WTC11 (cell line): ENCODE measurements at regions not wholly inside any gene's neighbourhood (a gene's known extent, or its start where the extent isn't known, plus 50 kb on each side); places are given as distances from the start of the nearest gene placed in this dataset.
A peak's percentile ranks its signal among the peaks of the same experiment; 100 is the strongest.

Source experiments
- ATAC-seq: fragments of 200-7000 bp; cut with Tn5 transposase; 2 replicates; pipeline ENCODE4 v1.10.0; 2021; ENCODE audit warnings: mild to moderate bottlenecking, moderate library complexity
- CTCF ChIA-PET: fragments of 300-600 bp; sonication (Branson Sonifier 250); formaldehyde crosslinking; loops from one replicate; lab custom pipeline; 2021; ENCODE audit warnings: antibody characterized with exemption; lab: Charles Lee
- POLR2A ChIA-PET: fragments of 350-600 bp; sonication (Branson Sonifier 250); formaldehyde crosslinking; loops from one replicate; lab custom pipeline; 2021; ENCODE audit warnings: antibody characterized with exemption; lab: Charles Lee
- DNase-seq: peaks from one replicate; pipeline ENCODE4 v3.0.0; 2021; ENCODE audit warnings: low spot score
- H3K27ac Mint-ChIP-seq: 2 replicates; pipeline ENCODE4 v1.8.0; 2021; ENCODE audit warnings: mixed read lengths
- H3K27me3 Mint-ChIP-seq: 2 replicates; pipeline ENCODE4 v1.8.0; 2021; ENCODE audit warnings: low read depth, mild to moderate bottlenecking, moderate library complexity, mixed read lengths
- H3K36me3 Mint-ChIP-seq: 2 replicates; pipeline ENCODE4 v1.8.0; 2021; ENCODE audit warnings: mixed read lengths
- H3K4me1 Mint-ChIP-seq: 2 replicates; pipeline ENCODE4 v1.8.0; 2022; ENCODE audit warnings: mixed read lengths
- H3K4me3 Mint-ChIP-seq: 2 replicates; pipeline ENCODE4 v1.8.0; 2021; ENCODE audit warnings: mild to moderate bottlenecking, moderate library complexity, mixed read lengths
- H3K9me3 Mint-ChIP-seq: 2 replicates; pipeline ENCODE4 v1.8.0; 2021; ENCODE audit warnings: mixed read lengths
- ATF1 ChIP-seq: sonication (generic); formaldehyde crosslinking; IDR thresholded peaks from 2 replicates; pipeline ENCODE4 v1.8.1; 2023; ENCODE audit warnings: mild to moderate bottlenecking, moderate library complexity, missing genetic modification reagents
- CREM ChIP-seq: sonication (generic); formaldehyde crosslinking; IDR thresholded peaks from 2 replicates; pipeline ENCODE4 v1.8.1; 2022; ENCODE audit warnings: mild to moderate bottlenecking, missing genetic modification reagents, moderate library complexity
- ETV6 ChIP-seq: sonication (generic); formaldehyde crosslinking; IDR thresholded peaks from 2 replicates; pipeline ENCODE4 v1.8.1; 2022; ENCODE audit warnings: mild to moderate bottlenecking, missing genetic modification reagents
- GRHL2 ChIP-seq: fragments of 250-450 bp; sonication (Bioruptor Pico); IDR thresholded peaks from 2 replicates; pipeline ENCODE4 v1.8.0; 2022; ENCODE audit warnings: mild to moderate bottlenecking, moderate library complexity; ENCODE audit not compliant: insufficient replicate concordance, severe bottlenecking
- NFATC4 ChIP-seq: fragments of 250-450 bp; sonication (Bioruptor Pico); IDR thresholded peaks from 2 replicates; pipeline ENCODE4 v1.9.0; 2021; ENCODE audit warnings: mild to moderate bottlenecking
- TEAD1 ChIP-seq: sonication (generic); formaldehyde crosslinking; IDR thresholded peaks from 2 replicates; pipeline ENCODE4 v1.8.0; 2022; ENCODE audit warnings: mild to moderate bottlenecking, missing genetic modification reagents
- ZNF138 ChIP-seq: sonication (generic); formaldehyde crosslinking; conservative IDR thresholded peaks from 2 replicates; pipeline ENCODE4 v1.8.1; 2022; ENCODE audit warnings: mild to moderate bottlenecking, moderate library complexity, missing genetic modification reagents
- ZNF396 ChIP-seq: fragments of 250-450 bp; sonication (Bioruptor Pico); IDR thresholded peaks from 2 replicates; pipeline ENCODE4 v1.8.0; 2021; ENCODE audit warnings: mild to moderate bottlenecking, moderate library complexity, borderline replicate concordance
- ZNF416 ChIP-seq: fragments of 250-450 bp; sonication (Bioruptor Pico); IDR thresholded peaks from 2 replicates; pipeline ENCODE4 v1.9.0; 2021; ENCODE audit warnings: mild to moderate bottlenecking, inconsistent platforms
- TF ChIP-seq, protein P1 (sequence below): sonication (generic); formaldehyde crosslinking; IDR thresholded peaks from 2 replicates; pipeline ENCODE4 v1.8.0; 2022; ENCODE audit warnings: mild to moderate bottlenecking, missing genetic modification reagents
- TF ChIP-seq, protein P2 (sequence below): fragments of 250-450 bp; sonication (Bioruptor Pico); IDR thresholded peaks from 2 replicates; pipeline ENCODE4 v1.9.0; 2021; ENCODE audit warnings: mild to moderate bottlenecking
- TF ChIP-seq, protein P3 (sequence below): sonication (generic); formaldehyde crosslinking; IDR thresholded peaks from 2 replicates; pipeline ENCODE4 v1.8.1; 2023; ENCODE audit warnings: mild to moderate bottlenecking, missing genetic modification reagents, moderate library complexity
- TF ChIP-seq, protein P4 (sequence below): fragments of 250-450 bp; sonication (Bioruptor Pico); IDR thresholded peaks from 2 replicates; pipeline ENCODE4 v1.9.0; 2021; ENCODE audit warnings: mild to moderate bottlenecking, borderline replicate concordance
- TF ChIP-seq, protein P5 (sequence below): sonication (generic); formaldehyde crosslinking; IDR thresholded peaks from 2 replicates; pipeline ENCODE4 v1.8.1; 2022; ENCODE audit warnings: missing genetic modification reagents, borderline replicate concordance
- TF ChIP-seq, protein P6 (sequence below): sonication (generic); formaldehyde crosslinking; IDR thresholded peaks from 2 replicates; pipeline ENCODE4 v1.8.1; 2023; ENCODE audit warnings: mild to moderate bottlenecking, moderate library complexity, missing genetic modification reagents

DNA sequence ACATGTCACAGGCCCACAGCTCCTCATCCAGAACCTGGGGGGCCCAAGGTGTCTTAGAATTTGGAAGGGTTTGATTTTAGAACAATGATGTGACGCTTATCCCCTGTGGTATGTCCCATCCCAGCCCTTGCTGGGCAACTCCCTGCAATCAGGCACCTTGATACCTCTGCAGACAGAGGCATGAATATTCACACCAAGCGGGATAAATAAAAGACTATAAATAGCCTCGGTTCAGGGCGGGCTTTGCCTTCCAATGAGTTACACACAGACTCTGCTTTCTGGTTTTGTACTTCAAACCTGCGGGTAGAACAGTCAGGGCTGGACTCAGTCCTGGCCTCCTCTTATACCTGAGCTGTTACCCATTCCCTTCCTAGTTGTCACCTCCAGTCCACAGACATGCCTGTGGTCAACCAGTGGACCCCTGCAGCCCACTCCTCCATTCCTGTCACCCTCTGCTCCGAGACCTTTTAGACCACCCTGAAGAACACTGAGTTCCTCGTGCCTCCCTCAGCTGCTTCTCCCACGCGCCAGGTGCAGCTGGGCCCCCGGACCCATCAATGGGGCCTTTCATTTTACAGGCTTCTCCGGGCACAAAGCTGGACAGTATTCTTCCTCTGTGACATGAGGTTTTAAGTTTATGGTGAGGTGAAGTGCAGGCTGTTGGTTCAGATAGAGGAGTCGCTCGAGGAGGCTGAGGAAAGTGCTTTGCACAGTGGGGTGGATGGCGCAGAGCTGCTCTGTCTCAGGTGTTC is 120.1 kb upstream of the TNR start:
- ATAC-seq (peak; percentile 20), DNase-seq (no peak)
- TF ChIP-seq, protein P1, sequence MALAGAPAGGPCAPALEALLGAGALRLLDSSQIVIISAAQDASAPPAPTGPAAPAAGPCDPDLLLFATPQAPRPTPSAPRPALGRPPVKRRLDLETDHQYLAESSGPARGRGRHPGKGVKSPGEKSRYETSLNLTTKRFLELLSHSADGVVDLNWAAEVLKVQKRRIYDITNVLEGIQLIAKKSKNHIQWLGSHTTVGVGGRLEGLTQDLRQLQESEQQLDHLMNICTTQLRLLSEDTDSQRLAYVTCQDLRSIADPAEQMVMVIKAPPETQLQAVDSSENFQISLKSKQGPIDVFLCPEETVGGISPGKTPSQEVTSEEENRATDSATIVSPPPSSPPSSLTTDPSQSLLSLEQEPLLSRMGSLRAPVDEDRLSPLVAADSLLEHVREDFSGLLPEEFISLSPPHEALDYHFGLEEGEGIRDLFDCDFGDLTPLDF (CRISPR knock-in tag): no peak
- no peak for TF ChIP-seq ATF1 (CRISPR knock-in tag)
- no peak for TF ChIP-seq ZNF416
- no peak for TF ChIP-seq TEAD1 (CRISPR knock-in tag)
- no peak for TF ChIP-seq ZNF396 (CRISPR knock-in tag)
- no peaks in the 10 kb centered on the region for H3K9me3 Mint-ChIP-seq
- H3K27me3 Mint-ChIP-seq: peaks cover 19% of the 10 kb centered on the region
- peak overlapping the region; percentile 8 for H3K4me3 Mint-ChIP-seq
- H3K36me3 Mint-ChIP-seq: no peaks in the 10 kb centered on the region
- no peak overlapping the region for H3K27ac Mint-ChIP-seq
- H3K4me1 Mint-ChIP-seq: peaks cover 71% of the 10 kb centered on the region
- CTCF ChIA-PET: interaction anchor here (1.0 to 3.4 kb wide), 3 partner anchors 24 to 39 kb away, joined by 3 to 35 read pairs (median 6); no protein-coding TSS in a partner anchor
- POLR2A ChIA-PET: interaction anchor here (1.5 kb wide), 1 partner anchor 15 kb away, joined by 3 read pairs; no protein-coding TSS in a partner anchor

DNA sequence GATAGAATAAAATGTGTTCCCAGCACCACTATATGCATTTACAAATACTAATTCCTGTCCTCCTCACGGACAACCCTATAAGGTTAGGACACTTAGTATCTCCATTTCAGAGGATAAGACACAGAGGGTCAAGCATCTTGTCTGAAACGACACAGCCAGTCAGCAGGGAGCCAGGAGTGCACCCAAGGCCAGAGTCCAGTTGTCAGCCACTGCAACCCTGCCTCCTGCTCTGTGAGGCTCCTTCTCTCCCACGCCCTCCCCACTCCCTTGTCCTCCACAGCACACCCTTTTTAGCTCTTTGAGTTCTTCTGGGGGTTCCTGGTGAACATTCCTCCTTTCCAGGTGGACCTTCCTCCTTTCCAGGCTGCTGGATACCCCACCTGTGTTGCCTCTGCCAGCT is 119.0 kb upstream of the TNR start:
- no peak overlapping the region for H3K4me3 Mint-ChIP-seq
- H3K9me3 Mint-ChIP-seq: no peaks in the 10 kb centered on the region
- no peaks in the 10 kb centered on the region for H3K36me3 Mint-ChIP-seq
- TF ChIP-seq, protein P2, sequence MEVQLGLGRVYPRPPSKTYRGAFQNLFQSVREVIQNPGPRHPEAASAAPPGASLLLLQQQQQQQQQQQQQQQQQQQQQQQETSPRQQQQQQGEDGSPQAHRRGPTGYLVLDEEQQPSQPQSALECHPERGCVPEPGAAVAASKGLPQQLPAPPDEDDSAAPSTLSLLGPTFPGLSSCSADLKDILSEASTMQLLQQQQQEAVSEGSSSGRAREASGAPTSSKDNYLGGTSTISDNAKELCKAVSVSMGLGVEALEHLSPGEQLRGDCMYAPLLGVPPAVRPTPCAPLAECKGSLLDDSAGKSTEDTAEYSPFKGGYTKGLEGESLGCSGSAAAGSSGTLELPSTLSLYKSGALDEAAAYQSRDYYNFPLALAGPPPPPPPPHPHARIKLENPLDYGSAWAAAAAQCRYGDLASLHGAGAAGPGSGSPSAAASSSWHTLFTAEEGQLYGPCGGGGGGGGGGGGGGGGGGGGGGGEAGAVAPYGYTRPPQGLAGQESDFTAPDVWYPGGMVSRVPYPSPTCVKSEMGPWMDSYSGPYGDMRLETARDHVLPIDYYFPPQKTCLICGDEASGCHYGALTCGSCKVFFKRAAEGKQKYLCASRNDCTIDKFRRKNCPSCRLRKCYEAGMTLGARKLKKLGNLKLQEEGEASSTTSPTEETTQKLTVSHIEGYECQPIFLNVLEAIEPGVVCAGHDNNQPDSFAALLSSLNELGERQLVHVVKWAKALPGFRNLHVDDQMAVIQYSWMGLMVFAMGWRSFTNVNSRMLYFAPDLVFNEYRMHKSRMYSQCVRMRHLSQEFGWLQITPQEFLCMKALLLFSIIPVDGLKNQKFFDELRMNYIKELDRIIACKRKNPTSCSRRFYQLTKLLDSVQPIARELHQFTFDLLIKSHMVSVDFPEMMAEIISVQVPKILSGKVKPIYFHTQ (CRISPR knock-in tag): no peak
- TF ChIP-seq, protein P3, sequence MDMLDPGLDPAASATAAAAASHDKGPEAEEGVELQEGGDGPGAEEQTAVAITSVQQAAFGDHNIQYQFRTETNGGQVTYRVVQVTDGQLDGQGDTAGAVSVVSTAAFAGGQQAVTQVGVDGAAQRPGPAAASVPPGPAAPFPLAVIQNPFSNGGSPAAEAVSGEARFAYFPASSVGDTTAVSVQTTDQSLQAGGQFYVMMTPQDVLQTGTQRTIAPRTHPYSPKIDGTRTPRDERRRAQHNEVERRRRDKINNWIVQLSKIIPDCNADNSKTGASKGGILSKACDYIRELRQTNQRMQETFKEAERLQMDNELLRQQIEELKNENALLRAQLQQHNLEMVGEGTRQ (CRISPR knock-in tag): no peak
- CTCF ChIA-PET: interaction anchor here (2.5 kb wide), 1 partner anchor 25 kb away, joined by 6 read pairs; no protein-coding TSS in a partner anchor
- POLR2A ChIA-PET: no interaction called here
- H3K27me3 Mint-ChIP-seq: peaks cover 19% of the 10 kb centered on the region
- no peak overlapping the region for H3K27ac Mint-ChIP-seq
- ATAC-seq: no peak
- no peak for DNase-seq
- peaks cover 73% of the 10 kb centered on the region for H3K4me1 Mint-ChIP-seq

DNA sequence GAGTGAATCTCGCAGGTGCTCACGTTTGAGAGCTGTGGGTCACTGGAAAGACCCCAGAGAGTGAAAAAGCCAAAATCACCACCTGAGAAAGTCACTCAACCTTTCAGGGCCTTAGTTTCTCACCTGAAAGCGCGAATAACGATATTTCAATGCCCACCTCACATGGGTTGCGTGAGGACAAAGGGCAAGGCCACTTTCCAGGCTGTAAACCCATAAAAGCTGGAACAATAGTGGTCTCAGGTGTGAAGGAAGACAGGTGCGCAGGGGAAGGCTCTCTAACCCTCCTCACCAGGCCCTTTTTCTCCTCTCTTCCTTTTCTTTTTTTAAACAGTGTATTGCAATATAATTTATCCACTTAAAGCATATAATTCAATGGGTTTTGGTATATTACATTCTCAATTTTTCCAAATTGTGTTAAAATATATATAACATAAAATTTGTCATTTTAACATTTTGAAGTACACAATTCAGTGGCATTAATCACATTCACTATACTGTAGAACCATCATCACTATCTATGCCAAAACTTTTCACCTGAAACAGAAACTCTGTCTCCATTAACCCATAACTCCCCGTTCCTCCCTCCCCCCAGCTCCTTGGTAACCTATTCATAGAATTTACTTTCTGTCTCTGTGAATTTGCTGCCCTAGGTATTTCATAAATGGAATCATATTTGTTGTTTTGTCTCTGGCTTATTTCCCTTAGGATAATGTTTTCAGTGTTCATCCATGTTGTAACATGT is 118.4 kb upstream of the TNR start:
- Mint-ChIP-seq H3K27me3 (peaks cover 19% of the 10 kb centered on the region), H3K36me3 (no peaks in the 10 kb centered on the region), H3K27ac (no peak overlapping the region), H3K9me3 (no peaks in the 10 kb centered on the region), H3K4me1 (peaks cover 75% of the 10 kb centered on the region), H3K4me3 (no peak overlapping the region)
- CTCF ChIA-PET: interaction anchor here (2.5 kb wide), 1 partner anchor 26 kb away, joined by 6 read pairs; no protein-coding TSS in a partner anchor
- ATAC-seq (no peak), DNase-seq (no peak)
- POLR2A ChIA-PET: no interaction called here
- TF ChIP-seq NFATC4 (no peak), TEAD1 (CRISPR knock-in tag) (no peak), ZNF138 (CRISPR knock-in tag) (no peak), CREM (no peak), ETV6 (CRISPR knock-in tag) (no peak), GRHL2 (CRISPR knock-in tag) (no peak)
- TF ChIP-seq, protein P4, sequence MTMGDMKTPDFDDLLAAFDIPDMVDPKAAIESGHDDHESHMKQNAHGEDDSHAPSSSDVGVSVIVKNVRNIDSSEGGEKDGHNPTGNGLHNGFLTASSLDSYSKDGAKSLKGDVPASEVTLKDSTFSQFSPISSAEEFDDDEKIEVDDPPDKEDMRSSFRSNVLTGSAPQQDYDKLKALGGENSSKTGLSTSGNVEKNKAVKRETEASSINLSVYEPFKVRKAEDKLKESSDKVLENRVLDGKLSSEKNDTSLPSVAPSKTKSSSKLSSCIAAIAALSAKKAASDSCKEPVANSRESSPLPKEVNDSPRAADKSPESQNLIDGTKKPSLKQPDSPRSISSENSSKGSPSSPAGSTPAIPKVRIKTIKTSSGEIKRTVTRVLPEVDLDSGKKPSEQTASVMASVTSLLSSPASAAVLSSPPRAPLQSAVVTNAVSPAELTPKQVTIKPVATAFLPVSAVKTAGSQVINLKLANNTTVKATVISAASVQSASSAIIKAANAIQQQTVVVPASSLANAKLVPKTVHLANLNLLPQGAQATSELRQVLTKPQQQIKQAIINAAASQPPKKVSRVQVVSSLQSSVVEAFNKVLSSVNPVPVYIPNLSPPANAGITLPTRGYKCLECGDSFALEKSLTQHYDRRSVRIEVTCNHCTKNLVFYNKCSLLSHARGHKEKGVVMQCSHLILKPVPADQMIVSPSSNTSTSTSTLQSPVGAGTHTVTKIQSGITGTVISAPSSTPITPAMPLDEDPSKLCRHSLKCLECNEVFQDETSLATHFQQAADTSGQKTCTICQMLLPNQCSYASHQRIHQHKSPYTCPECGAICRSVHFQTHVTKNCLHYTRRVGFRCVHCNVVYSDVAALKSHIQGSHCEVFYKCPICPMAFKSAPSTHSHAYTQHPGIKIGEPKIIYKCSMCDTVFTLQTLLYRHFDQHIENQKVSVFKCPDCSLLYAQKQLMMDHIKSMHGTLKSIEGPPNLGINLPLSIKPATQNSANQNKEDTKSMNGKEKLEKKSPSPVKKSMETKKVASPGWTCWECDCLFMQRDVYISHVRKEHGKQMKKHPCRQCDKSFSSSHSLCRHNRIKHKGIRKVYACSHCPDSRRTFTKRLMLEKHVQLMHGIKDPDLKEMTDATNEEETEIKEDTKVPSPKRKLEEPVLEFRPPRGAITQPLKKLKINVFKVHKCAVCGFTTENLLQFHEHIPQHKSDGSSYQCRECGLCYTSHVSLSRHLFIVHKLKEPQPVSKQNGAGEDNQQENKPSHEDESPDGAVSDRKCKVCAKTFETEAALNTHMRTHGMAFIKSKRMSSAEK (CRISPR knock-in tag): no peak
- TF ChIP-seq, protein P5, sequence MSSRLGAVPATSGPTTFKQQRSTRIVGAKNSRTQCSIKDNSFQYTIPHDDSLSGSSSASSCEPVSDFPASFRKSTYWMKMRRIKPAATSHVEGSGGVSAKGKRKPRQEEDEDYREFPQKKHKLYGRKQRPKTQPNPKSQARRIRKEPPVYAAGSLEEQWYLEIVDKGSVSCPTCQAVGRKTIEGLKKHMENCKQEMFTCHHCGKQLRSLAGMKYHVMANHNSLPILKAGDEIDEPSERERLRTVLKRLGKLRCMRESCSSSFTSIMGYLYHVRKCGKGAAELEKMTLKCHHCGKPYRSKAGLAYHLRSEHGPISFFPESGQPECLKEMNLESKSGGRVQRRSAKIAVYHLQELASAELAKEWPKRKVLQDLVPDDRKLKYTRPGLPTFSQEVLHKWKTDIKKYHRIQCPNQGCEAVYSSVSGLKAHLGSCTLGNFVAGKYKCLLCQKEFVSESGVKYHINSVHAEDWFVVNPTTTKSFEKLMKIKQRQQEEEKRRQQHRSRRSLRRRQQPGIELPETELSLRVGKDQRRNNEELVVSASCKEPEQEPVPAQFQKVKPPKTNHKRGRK (CRISPR knock-in tag): no peak
- TF ChIP-seq, protein P6, sequence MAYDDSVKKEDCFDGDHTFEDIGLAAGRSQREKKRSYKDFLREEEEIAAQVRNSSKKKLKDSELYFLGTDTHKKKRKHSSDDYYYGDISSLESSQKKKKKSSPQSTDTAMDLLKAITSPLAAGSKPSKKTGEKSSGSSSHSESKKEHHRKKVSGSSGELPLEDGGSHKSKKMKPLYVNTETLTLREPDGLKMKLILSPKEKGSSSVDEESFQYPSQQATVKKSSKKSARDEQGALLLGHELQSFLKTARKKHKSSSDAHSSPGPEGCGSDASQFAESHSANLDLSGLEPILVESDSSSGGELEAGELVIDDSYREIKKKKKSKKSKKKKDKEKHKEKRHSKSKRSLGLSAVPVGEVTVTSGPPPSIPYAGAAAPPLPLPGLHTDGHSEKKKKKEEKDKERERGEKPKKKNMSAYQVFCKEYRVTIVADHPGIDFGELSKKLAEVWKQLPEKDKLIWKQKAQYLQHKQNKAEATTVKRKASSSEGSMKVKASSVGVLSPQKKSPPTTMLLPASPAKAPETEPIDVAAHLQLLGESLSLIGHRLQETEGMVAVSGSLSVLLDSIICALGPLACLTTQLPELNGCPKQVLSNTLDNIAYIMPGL: no peak
